ENCODE measurements at regions not wholly inside any gene's neighbourhood (a gene's known extent, or its start where the extent isn't known, plus 50 kb on each side); places are given as distances from the start of the nearest gene placed in this dataset.

GRCh38 chr10:123611876-123612275, 54.3 kb upstream of the GPR26 start:
- TF ChIP-seq CTCF (IDR thresholded peaks at IDR 0.05; ENCODE audit: borderline replicate concordance, extremely low read depth, low read length, poor library complexity, severe bottlenecking) (no peak), EZH2 (IDR thresholded peaks at IDR 0.05; ENCODE audit: borderline replicate concordance, low read depth, low read length, severe bottlenecking) (no peak)

Measured in DND-41 (cell line).